NB4 (cell line): ENCODE measurements at regions not wholly inside any gene's neighbourhood (a gene's known extent, or its start where the extent isn't known, plus 50 kb on each side); places are given as distances from the start of the nearest gene placed in this dataset.

ENCODE experiments used
- CTCF ChIP-seq: IDR thresholded peaks from one replicate; pipeline ENCODE4 v1.5.1; 2012; ENCODE audit warnings: low read depth, low read length
- MAX ChIP-seq: IDR thresholded peaks from 2 replicates; pipeline ENCODE4 v1.6.1; 2011; ENCODE audit warnings: low read depth, low read length
- MYC ChIP-seq: IDR thresholded peaks from 2 replicates; pipeline ENCODE4 v1.6.1; 2011; ENCODE audit warnings: low read depth, low read length
- POLR2A ChIP-seq: IDR thresholded peaks from 2 replicates; pipeline ENCODE4 v1.6.1; 2011; ENCODE audit warnings: mild to moderate bottlenecking; ENCODE audit not compliant: insufficient read length; ENCODE audit errors: extremely low read depth

- TF ChIP-seq POLR2A: no peak
- no peak for TF ChIP-seq CTCF
- no peak for TF ChIP-seq MYC
- no peak for TF ChIP-seq MAX
Measured at GRCh38 chr13:90177512-90177911, 1170.0 kb upstream of the MIR17HG start.
